ENCODE measurements at regions not wholly inside any gene's neighbourhood (a gene's known extent, or its start where the extent isn't known, plus 50 kb on each side); places are given as distances from the start of the nearest gene placed in this dataset.

DNA sequence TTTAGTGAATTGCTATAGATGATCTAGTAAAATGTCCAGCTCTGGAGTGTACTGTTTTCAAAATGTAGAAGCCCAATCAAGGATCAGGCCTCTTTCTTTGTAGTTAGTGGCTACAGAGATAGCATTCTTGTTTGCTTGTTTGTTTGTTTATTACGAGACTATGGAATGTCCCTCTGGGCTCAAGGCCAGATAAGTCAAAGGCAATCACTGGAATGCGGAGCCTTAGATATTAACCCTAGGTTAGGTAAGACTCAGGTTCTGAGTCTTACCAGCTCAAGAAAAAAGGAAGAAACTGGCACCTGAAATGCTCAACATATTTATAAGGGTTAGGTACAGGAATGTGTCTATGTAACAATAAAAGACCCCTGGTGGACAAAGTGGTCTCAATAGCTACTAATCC, 261.5 kb downstream of the SLC7A11 start:
- TF ChIP-seq, protein P1, sequence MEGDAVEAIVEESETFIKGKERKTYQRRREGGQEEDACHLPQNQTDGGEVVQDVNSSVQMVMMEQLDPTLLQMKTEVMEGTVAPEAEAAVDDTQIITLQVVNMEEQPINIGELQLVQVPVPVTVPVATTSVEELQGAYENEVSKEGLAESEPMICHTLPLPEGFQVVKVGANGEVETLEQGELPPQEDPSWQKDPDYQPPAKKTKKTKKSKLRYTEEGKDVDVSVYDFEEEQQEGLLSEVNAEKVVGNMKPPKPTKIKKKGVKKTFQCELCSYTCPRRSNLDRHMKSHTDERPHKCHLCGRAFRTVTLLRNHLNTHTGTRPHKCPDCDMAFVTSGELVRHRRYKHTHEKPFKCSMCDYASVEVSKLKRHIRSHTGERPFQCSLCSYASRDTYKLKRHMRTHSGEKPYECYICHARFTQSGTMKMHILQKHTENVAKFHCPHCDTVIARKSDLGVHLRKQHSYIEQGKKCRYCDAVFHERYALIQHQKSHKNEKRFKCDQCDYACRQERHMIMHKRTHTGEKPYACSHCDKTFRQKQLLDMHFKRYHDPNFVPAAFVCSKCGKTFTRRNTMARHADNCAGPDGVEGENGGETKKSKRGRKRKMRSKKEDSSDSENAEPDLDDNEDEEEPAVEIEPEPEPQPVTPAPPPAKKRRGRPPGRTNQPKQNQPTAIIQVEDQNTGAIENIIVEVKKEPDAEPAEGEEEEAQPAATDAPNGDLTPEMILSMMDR (IDR thresholded peaks at IDR 0.05) = no peak
- TF ChIP-seq POLR2A (IDR thresholded peaks at IDR 0.05) = no peak

Data from body of pancreas (tissue), 4 donors.